ENCODE measurements at regions not wholly inside any gene's neighbourhood (a gene's known extent, or its start where the extent isn't known, plus 50 kb on each side); places are given as distances from the start of the nearest gene placed in this dataset.
"Not testable (repeated sequence)": the region's sequence is repeated elsewhere in the genome, so short reads cannot be mapped to it uniquely, and the experiment has no call there.

DNA sequence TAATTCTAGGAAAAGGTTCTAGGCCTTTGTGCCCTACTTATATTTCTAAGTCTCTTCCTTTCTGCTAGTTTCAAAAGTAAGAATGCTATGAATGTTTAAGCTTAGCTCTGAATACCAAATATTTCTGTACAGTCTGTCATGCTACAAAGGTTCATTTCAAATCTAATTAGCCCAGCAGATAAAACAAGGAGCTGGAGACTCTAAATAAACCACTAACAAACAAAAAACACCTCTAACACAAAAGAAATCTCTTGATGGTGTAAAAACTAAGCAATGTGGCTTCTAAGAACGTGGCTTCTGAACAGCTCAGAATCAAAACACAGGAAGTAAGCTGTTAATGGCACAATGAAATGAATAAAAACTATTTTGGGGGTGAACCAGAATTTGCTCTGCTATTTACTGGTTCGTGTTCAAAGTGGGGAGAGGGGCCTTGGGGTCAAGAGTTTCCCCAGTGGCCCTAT is 198.3 kb downstream of the BCAS1 start:
- no peak for DNase-seq

DNA sequence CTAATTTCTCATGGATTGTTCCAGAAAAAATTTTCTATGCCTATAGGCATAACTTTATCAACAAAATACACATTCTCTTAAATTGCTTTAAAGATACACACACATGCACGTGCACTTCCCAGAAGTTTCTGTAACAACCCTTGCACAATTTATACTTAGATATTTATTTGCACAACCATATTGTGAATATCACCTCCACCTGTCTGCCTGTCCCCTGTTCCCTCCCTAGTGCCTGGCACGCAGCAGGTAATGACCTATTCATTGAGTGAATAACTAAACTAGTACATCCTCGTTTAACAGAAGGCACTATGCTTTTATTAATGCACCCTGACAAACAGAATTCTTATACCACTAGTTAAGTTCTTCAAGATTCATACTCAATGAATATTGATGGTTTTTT is 198.9 kb downstream of the BCAS1 start:
- DNase-seq: no peak

DNA sequence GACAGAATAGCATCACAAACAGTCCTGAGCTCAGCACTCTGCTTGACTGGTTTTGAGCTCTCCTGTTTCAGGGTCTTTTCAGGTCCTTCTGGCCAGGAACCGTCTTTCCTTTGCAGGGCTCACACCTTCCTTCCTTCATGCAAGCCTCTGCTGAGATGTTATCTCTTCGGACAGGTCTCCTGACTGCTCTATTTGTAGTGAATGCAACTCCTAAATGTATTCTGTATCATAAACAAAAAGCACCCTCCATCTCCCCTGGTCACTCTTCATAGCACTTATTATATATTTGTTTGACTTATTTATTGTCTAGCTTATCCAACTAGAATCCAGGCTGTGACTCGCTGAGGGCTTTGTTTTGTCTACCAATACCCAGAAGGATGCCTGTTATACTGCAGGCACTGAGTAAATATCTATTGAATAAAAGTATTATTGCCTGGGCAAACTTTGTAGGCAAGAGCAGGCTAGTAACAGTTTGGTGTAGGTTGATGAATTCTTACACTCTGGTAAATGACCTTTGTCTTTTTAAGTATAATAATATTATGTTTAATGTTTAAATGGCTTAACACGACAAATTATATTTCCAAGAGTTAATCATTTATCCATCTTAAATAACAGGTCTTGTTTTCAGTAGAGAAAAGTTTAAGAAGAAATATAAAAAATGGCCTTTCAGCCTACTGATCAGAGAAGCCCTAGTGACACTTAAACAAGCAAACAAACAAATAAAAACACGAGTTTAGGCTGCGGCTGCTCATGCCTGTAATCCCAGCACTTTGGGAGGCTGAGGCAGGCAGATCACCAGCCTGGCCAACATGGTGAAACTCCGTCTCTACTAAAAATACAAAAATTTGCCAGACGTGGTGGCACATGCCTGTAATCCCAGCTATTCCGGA is 199.7 kb downstream of the BCAS1 start:
- DNase-seq: no peak

- peak; percentile 86 for DNase-seq
Observed at GRCh38 chr20:53869466-53870258, 200.7 kb downstream of the BCAS1 start.

DNA sequence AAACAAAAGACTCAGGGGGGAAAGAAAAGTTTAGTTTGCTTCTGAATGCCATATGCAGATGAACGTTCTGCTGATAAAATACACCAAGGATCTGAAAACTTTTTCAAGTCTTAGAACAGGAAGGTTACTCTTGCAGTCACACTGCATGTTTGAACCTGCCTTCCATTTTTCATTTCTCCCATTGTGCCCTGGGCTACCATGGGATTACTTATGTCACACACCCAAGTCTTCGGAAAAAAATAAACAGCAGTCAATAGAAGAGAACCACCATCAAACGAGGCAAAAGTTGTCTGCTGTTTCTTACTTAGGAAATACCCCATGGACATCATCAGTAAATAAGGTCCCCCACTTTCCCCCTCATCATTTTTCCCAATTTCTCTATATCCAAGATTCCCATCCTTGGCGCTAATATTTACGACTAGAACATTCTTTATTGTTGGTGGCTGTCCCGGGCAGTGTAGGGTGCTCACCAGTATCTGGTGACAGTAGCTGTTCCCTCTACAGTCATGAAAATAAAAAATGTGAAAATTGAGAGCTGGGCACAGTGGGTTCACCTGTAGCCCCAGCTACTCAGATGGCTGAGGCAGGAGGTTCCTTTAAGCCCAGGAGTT is 202.5 kb downstream of the BCAS1 start:
- DNase-seq: no peak

DNA sequence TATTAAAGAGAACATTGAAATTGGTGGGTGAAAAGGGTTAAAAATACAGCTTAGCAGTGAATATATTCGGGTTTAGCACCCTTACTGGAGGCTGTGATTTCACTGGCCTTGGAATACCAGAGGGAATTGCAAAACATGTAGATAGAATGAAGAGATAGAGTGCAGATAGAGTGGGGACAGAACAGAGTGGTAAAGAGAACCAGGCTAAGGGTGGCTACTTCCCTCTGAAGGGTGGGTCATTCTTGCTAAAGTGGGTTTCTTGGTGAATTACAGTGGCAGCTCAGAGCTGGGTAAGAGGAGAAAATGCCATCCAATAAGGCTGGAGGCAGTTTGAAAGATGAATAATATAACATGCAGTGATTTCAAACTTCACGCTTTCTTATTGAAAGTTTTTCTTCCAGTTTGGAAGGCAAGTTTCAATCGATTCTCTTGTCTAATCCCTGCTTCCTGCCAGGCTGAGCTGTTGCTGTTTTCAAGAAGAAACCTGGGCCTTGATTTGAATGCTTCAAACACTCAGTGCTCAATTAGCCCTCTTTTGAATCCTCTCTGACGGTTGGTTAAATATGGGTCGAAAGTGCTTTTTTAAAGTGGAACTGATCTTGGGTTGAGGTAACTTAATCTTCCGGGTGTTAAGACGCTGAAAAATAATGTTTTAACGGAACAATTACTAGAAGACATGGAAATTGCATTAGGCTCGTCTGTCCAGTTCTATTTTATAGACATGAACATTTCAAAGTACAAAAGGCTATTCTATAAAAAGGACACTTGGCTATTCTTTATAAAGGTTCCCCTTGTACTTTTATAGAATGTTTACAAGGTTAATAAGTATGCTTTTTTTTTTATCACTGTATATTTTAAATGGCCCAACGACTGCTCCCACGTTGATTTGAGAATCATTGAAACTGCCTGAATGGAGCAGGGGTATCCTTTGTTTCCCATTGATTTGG is 203.3 kb downstream of the BCAS1 start:
- DNase-seq: no peak

GRCh38 chr20:53865901-53866793 is 204.2 kb downstream of the BCAS1 start:
- DNase-seq: no peak

GRCh38 chr20:53864765-53865683 is 205.4 kb downstream of the BCAS1 start:
- DNase-seq: peak; percentile 44

DNA sequence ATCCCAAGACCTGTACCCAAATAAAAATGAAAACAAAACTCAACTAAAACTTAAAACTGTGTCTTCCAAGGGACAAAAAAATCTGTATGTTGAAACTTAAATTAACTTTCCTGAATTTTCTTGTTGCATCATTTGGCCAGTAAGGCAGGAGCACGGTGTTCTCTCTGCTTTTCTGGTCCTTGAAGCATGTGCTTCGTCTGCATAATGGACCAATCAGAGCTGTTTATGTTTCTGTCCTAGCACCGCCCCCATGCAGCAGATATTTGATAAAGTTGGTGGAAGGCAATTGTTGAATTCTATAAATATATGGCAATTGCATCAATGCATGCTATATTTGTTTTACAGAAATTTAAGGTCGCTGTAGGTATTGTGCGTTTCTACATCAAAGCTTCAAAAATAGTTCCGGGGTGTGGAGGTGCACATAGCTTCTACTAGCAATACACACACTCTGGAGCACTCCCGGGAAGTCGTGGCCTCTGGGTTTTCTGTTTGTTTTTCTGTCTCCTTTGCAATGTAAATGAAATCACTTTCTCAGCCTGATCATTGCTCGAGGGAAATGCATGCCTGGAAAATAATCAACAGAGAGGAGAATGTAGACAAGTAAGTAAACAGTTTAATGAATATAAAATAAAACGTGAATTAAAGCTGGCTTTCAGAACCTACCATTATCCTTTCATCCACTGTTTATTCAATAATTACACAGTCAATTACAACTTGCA is 206.3 kb downstream of the BCAS1 start:
- not testable (repeated sequence) for DNase-seq

DNA sequence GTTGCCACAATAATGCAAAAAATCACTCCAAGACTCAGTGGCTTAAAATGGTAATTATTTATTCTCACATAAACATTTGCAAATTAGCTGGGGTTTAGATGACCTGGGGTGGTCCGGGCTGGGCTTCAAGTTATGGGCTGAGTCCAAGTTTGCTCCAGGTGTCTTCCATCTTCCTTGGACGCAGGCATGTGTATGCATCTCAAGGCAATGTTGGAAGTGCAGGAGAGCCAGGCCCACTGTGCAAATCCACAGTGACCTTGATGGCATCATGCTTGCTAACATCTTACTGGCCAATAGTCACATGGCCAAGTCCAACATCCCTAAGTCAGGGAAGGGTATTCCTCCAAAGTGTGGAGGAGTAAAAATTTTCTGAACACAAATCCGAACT is 206.9 kb downstream of the BCAS1 start:
- not testable (repeated sequence) for DNase-seq

DNA sequence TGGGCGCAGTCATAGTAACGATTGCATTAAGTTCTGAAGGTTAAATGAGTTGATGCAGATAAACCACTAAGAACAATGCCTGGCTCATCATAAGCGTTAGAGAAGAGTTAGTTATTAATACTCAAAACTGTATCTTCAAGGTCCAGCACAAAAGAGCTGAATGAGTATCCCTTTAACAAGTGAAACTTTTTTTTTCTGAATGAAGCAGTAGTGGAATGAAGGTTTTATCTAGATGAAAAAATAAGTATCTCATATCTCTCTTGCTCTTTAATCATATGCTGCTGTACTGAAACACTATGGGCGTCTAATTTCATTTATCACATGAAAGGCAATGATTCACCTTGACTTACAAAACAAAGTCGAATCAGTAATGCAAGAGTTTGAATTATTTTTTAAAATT is 207.4 kb downstream of the BCAS1 start:
- DNase-seq: not testable (repeated sequence)

- DNase-seq: not testable (repeated sequence)
Observed at GRCh38 chr20:53862490-53862889, 207.9 kb downstream of the BCAS1 start.

- DNase-seq: not testable (repeated sequence)
Observed at GRCh38 chr20:53862136-53862397, 208.3 kb downstream of the BCAS1 start.

- DNase-seq: no peak
Observed at GRCh38 chr20:53859684-53860083, 210.7 kb downstream of the BCAS1 start.

GRCh38 chr20:53859009-53859408 is 211.4 kb downstream of the BCAS1 start:
- not testable (repeated sequence) for DNase-seq

GRCh38 chr20:53858516-53858915 is 211.9 kb downstream of the BCAS1 start:
- DNase-seq: not testable (repeated sequence)

DNA sequence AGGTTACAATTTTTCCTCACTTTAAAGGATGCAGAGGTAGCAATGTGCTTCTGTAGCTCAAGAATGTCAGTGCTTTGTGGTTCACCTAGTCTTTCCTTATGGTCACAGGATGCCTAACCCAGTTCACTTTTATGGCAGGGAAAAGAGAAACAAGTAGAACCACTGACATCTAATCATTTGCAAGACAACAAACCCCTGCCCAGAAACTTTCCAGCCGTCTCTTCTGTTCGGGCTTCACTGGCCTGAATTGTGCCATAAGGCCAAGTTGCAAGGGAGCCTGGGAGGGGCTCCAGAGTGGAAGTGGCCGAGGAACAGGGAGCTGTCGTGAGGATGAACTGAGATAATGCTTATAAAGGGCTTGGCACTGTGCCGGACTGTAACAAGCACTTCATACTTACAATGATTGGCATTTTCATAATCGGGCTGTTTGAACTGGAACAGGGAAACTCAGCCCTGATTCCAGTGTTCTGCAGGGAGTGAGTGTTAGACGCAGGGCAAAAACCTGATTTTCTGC is 212.6 kb downstream of the BCAS1 start:
- DNase-seq: no peak

DNA sequence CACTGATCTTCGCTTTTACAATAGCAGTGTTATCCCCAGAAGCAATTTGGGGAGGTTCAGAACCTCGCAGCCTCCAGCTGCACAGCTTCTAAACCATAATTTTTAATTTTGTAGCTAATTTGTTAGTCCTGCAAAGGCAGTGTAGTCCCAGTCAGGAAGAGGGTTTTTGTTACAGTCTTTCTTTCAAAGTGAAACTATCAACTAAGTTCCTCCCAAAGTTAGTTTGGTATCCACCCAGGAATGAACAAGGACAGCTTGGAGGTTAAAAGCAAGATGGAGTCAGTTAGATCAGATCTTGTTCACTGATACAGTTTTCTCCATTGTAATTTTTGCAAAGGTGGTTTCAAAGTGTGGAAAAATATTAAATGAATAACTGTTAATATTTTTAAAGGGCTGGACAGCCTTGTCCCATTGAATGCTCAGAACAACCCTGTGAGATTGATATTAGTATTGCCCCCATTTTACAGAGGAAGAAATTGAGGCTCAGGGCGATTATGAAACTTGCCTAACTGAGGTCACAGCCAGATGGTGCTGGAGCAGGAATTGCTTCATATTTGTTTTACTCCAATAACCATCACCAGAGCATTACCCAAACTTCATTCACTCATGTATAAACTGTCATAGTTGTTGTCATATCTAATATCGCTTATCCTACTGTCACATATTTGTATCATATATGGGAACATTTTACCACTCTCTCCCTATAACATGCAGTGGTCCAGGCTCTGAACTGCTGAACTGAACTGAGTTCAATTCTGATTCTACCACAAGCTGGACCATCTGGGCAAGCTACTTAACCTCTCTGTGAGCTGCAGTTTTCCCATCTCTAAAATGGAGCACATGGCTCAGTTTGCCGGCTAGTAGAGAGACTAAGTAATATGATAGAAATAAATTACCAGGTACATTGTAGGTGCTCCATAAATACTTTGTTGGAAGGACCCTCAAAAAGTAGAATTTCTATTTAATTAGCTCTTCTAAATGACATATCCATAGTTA is 213.8 kb downstream of the BCAS1 start:
- DNase-seq: no peak

Data from NCI-H2107 (cell line).